AG10803 (cell line): ENCODE measurements at regions not wholly inside any gene's neighbourhood (a gene's known extent, or its start where the extent isn't known, plus 50 kb on each side); places are given as distances from the start of the nearest gene placed in this dataset.
A peak's percentile ranks its signal among the peaks of the same experiment; 100 is the strongest.

Experiments
- DNase-seq: peaks from one replicate; pipeline ENCODE4 v3.0.0; 2010; ENCODE audit warnings: low read depth
- H3K4me3 ChIP-seq: 2 replicates; pipeline ENCODE4 v1.5.1; 2011; ENCODE audit warnings: mild to moderate bottlenecking, low read length, control low read depth
- TF ChIP-seq, protein P1 (sequence below): conservative IDR thresholded peaks from 2 replicates; pipeline ENCODE4 v1.5.1; 2011; ENCODE audit warnings: mild to moderate bottlenecking, low read length, control low read depth, inconsistent platforms

DNA sequence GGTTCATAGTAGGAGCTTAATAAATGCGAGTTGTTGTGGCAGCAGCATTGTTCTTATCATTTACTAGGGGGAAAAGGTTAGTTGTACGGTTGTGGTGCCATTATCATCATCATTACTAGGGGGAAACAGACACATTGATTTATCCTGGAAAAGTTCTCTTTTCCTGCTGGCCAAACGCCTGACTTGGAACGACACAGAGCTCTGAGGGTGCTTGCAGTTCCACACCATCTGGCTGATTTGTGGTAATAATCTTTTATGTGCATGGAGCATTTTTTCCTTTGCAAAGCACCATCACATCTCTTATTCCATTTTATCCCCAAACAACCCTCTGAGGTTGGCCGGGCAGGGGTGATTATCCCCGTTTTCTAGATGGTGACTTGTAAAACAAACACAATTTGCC is 219.4 kb downstream of the BUB3 start:
- TF ChIP-seq, protein P1, sequence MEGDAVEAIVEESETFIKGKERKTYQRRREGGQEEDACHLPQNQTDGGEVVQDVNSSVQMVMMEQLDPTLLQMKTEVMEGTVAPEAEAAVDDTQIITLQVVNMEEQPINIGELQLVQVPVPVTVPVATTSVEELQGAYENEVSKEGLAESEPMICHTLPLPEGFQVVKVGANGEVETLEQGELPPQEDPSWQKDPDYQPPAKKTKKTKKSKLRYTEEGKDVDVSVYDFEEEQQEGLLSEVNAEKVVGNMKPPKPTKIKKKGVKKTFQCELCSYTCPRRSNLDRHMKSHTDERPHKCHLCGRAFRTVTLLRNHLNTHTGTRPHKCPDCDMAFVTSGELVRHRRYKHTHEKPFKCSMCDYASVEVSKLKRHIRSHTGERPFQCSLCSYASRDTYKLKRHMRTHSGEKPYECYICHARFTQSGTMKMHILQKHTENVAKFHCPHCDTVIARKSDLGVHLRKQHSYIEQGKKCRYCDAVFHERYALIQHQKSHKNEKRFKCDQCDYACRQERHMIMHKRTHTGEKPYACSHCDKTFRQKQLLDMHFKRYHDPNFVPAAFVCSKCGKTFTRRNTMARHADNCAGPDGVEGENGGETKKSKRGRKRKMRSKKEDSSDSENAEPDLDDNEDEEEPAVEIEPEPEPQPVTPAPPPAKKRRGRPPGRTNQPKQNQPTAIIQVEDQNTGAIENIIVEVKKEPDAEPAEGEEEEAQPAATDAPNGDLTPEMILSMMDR, result no peak
- no peak for DNase-seq
- H3K4me3 ChIP-seq, result no peak overlapping the region

DNA sequence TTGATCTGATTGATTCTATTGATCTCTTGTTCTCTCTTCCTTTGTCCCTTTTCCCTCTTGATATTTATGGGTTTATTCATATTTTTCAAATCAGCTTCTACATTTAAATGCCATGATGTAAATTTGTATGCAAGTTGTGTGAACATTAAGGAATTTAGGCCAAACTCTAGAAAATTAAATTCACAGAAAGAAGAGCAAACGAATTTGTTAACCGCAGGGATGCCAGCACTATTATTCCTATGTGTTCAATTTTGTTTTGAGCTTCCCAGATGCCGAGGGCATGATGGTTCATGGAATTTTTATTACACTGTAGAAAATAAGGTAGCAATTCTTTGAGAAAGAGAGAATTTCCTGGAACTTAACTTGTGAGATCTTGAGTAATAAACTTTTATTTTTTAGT is 220.9 kb downstream of the BUB3 start:
- no peak overlapping the region for H3K4me3 ChIP-seq
- TF ChIP-seq, protein P1, result no peak
- DNase-seq, result no peak

DNA sequence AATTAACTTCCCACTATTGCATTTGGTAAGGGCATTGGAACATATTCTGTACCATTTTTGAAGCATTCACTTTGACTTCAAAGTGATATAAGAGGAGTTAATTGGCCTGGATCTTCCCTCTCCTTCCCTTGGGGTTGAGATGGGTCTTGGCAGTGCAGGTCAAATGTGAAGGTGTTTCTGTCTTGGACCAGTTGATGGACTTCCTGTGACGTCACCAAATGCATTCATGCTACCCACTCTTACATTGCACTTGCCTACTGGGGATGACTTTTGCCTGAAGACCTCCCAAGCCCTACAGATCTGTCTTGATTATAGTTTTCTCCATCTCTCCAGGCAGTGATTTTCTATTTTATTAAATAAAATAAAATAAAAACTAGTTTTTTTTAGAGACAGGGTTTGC is 221.5 kb downstream of the BUB3 start:
- TF ChIP-seq, protein P1, result no peak
- H3K4me3 ChIP-seq, result no peak overlapping the region
- DNase-seq, result no peak

DNA sequence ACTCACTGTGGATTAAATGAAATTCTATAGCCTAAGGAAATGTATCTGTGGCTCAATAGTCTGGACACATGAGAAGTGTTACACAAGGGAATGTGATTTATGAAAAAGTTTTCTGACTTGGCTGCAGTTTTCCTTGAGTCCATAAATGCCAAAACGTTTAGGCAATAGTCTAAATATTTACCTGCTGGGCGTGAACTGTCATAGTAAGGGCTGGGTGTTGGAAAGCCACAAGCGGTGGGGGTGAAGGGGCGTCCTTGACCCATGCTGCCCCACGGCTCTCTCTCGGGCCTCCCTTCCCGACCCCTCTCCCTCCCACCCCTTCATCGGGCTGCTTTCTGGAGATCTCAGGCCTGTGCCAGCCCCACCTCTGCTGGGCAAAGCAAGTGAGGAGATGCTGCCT is 223.7 kb downstream of the BUB3 start:
- TF ChIP-seq, protein P1, result no peak
- DNase-seq, result no peak
- H3K4me3 ChIP-seq, result no peak overlapping the region

DNA sequence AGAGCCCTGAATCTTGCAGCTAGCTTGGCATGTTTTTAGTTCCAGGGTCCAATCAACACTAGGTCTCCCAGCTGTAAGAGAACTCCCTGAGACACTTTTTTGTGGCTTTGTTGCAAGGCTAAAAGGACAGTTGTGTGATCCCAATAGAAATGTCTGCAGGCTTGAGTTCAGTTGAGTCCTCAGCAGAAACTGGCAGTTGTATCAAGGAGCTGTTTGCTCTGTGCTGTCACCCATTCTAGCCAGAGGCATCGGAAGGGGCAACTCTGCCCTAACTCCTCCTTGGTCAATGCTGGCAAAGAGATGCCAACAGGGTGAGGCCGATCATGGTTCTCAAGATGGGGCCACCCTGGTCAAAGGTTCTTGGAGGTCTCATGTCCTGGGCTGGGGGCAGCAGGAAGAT is 224.1 kb downstream of the BUB3 start:
- no peak for DNase-seq
- TF ChIP-seq, protein P1, result no peak
- no peak overlapping the region for H3K4me3 ChIP-seq

DNA sequence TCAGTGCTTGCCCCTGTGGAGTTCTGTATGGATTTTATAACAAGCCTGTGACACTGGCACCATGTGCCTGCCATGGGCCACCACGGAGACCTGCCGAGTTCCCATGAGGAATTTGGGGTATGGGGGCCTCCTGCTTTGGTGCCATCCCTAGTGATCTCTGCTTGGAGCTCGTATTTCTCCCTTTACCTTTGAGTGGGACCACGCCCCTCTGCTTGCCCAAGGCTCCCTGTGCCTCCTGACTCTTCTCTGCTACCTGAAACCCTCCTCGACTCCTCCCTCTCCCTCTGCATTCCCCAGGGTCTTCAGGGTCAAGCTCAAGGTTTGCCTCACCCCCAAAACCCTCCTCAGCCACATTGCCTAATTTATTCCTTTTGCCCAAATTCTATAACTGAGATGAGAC is 225.0 kb downstream of the BUB3 start:
- no peak for DNase-seq
- no peak overlapping the region for H3K4me3 ChIP-seq
- TF ChIP-seq, protein P1, result no peak

DNA sequence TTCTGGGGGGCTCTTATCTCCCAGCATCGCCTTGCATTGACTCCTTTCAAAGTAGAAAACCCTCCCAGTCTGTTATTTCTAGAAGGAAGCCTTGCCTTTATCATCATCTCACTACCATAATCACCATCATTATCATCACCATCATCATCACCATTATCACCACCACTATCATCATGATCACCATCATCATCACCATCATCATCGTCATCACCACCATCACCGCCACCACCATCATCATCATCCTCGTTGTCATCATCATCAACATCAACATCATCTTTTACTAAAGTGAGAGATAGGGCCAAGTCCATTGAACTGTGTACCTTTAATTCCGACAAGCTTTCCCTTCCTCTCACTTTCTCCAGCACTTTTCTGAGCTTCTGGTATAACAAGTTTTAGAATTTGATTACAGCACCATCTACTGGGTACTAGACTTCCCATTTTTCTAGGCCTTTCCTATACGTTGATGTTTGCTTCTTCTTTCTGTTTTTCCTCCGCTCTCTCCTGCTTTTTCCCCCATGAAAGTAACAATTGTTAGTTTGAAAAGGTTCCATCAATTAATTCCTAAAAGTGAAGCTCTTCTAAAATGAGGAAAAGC is 226.4 kb downstream of the BUB3 start:
- H3K4me3 ChIP-seq, result no peak overlapping the region
- TF ChIP-seq, protein P1, result peak; percentile 34
- peak; percentile 6 for DNase-seq
